ENCODE measurements at regions not wholly inside any gene's neighbourhood (a gene's known extent, or its start where the extent isn't known, plus 50 kb on each side); places are given as distances from the start of the nearest gene placed in this dataset.
A peak's percentile ranks its signal among the peaks of the same experiment; 100 is the strongest.
"Not testable (repeated sequence)": the region's sequence is repeated elsewhere in the genome, so short reads cannot be mapped to it uniquely, and the experiment has no call there.

DNA sequence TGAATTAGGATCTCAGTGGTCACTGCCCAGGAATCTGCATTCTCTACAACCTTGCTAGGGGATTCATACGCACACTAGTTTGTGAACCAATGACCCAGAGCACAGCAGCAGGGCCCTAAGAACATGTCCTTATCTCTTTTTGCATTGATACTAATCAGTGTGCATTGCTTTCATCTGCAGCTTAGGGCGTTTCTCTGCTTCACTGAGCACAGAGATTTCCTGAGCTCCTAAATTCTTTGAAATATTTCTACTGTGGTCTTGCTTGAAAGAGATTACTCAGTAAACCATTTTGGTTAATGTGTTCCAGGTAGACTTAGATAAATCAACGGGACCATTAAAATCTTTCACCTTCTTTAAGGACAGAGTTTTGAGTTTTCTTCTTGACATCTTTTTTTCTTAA is 351.3 kb upstream of the KITLG start:
- no peak for DNase-seq

DNA sequence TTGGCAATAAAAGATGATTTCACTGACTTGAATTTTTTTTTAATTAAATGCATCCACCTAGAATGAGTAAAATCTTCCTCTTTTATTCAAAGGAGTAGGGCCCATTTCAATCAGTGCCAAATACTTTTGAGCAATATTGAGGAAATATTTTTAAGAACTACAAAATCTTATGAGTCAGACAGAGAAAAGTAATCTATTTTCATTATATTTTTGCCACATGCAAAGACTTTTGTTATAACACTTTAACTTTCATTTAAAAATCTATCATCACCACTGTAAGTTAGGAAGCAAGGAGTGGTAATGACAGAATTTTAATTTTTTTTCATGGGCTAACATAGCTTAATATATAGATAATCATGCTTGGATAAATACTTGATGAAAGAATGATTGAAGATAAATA is 345.2 kb upstream of the KITLG start:
- DNase-seq: no peak

GRCh38 chr12:88924162-88924561 is 343.9 kb upstream of the KITLG start:
- no peak for DNase-seq

GRCh38 chr12:88923631-88924030 is 343.4 kb upstream of the KITLG start:
- DNase-seq: no peak

GRCh38 chr12:88922816-88923215 is 342.5 kb upstream of the KITLG start:
- DNase-seq: no peak

GRCh38 chr12:88921890-88922532 is 341.7 kb upstream of the KITLG start:
- DNase-seq: no peak

- DNase-seq: no peak
These were observed 341.2 kb upstream of the KITLG start for GRCh38 chr12:88921434-88921833.

DNA sequence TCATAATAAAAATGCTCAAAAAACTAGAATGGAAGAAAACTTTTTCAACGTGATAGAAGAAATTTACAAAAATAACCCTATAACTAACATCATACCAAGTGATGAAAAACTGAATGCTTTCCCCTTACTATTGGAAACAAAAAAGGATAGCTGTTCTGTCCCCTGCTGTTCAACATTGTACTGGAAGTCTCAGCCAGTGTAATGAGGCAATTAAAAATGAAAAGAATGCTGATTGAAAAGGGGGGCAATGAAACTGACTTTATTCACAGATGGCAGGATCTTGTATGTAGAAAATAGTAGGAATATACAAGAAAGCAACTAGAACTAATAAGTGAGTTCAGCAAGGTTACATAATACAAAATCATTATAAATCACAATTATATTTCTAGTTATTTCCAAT is 337.9 kb upstream of the KITLG start:
- DNase-seq: no peak

DNA sequence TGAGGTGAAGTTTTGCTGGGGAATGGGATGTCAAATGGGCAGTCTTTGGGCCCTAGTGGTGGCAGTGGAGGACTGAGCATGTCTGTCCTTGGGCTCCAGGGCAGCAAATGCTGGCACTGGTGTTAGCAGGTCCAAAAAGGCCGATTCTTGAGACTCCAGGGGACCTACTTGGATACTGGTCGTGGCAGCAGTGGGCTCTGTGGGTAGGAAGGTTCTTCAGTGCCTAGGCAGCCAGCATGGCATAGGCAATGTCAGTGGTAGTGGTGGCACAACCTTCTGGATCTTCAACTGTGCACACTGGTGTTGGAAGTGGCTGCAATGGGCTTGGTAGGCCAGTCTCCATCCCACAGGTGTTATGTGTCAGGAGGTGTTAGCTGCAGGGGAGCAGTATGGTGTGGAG is 334.7 kb upstream of the KITLG start:
- DNase-seq: no peak

DNA sequence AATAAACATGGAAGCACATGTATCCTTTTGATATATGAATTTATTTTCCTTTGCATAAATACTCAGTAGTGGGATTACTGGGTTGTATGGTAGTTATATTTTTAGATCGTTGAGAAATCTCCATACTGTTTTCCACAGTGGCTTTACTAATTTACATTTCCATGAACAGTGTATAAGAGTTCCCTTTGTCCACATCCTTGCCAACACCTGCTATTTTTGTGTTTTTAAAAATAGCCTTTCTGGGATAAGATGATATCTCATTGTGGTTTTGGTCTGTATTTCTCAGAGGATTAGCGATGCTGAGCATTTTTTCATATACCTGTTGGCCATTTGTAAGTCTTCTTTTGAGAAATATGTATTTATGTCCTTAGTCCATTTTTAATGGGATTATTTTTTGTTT is 329.2 kb upstream of the KITLG start:
- no peak for DNase-seq

DNA sequence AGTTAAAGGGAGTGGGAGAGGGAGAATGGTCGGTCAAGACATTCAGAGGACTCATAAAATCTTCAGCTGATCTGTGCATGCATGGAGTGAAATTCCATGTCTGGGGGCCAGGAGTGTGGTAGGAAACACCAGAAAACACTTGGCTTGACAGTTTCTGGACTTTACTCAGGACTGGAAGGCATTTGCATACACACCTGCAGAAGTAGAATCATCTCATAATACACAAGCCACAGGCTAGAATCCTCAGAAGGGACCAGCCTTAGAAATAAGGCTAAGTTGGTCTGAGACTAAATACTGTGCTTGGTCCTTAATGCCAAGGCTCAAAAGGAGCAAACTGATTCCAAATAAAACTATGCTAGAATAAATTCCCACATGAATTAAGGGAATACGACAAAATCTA is 328.1 kb upstream of the KITLG start:
- DNase-seq: no peak

DNA sequence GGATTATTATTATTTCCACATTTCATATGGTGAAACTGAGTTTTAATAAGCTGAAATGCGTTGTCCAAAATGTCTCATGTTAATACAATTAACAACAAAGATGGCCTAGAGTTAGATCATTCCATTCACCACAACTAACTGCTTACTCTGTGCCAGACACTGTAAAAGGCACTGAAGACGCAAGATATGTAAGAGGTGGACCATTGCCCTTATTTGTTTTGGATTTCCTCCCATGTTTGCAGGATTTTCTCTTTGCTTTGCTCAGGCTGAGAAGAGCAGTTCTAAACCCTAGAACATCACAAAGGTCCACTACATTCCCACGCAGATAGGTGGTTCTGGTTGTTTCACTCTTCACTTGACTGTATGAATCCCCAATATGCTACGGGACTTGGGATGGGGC is 324.4 kb upstream of the KITLG start:
- DNase-seq: no peak

GRCh38 chr12:88903333-88903732 is 323.1 kb upstream of the KITLG start:
- no peak for DNase-seq

DNA sequence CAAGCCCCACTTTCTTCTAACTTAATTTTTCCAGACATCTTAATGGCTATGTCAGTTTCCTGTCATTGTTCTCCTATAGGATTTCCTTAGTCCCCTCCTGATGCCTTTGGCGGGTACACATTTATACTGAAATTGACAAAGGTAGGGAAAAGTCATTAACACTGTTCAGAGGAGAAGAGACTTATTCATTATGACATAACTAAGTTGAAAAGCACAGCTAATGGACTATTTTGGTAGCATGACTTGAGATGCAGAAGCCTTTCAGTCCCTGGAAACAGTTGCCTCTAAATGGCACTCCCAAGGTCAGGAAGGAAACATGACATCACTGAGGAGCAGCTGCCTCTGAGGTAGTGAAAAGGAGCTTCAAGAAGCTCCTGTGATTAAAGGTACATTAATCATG is 317.5 kb upstream of the KITLG start:
- no peak for DNase-seq

DNA sequence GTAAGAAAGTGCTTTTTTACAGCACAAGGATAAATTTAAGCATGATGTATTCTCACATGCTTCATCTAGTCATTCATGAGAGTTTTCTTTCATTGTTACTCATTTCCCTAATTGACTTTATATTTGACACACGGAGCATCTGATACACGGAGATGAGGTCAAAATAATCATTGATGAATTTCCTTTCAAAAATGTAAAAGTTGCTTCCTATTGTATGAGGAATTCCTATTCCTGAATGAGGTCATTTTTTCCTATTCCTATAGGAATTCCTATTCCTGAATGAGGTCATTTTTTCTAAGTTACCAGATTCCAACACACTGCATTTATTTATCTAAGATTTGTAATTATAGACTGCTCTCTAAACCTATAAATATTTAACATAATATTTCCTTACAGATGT is 316.7 kb upstream of the KITLG start:
- DNase-seq: no peak

GRCh38 chr12:88895634-88896033 is 315.4 kb upstream of the KITLG start:
- peak; percentile 72 for DNase-seq

- no peak for DNase-seq
These were observed 313.5 kb upstream of the KITLG start for GRCh38 chr12:88893801-88894200.

- DNase-seq: not testable (repeated sequence)
These were observed 311.2 kb upstream of the KITLG start for GRCh38 chr12:88891434-88891833.

DNA sequence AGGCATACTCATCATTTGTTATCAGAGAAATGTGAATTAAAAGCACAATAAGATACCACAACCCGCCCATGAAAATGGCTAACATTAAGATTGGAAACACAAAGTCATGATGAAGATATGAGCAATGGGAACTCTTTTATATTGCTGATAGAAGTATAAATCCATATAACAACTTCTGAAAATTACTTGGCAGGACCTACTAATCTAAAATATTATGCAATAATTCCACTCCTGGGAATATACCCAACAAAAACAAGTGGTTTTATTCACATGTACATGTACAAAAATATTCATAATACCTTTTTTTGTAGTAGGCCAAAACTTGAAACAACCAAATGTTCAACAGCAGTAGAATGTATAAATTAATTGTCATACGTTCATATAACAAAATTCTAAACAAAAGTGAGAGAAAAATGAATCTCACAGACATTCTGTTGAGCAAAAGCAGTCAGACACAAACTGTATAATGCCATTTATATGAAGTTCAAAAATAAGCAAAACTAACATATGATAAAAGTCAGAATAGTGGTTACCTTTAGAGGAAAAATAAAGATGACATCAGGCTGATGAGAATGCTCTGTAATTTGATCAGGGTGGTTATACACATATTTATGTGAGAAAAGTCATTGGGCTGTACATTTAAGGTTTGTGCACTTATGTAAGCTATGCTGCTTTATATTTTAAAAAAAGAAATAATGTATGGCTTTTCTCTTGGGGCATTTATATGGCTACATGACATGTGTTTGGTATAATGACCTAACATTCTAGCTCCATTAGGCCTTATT is 309.2 kb upstream of the KITLG start:
- no peak for DNase-seq

DNA sequence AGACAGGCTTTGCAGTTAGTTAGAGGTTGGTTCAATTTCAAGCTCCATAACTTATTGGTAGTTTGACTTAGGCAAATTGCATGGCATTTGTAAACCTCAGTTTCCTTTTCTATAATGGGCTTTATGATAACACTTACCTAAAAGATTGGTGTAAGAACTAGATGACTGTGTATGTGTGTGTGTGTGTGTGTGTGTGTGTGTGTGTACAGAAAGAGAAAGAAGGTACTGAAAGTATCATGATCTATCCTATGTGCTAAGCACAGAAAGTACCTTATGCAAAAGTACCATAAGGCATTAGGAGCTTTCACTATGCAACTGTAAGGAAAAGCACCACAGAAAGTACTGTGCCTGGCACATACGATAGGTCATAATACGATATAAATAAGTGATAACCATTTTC is 304.3 kb upstream of the KITLG start:
- DNase-seq: peak; percentile 15

- DNase-seq: no peak
These were observed 302.4 kb upstream of the KITLG start for GRCh38 chr12:88882662-88883061.

DNA sequence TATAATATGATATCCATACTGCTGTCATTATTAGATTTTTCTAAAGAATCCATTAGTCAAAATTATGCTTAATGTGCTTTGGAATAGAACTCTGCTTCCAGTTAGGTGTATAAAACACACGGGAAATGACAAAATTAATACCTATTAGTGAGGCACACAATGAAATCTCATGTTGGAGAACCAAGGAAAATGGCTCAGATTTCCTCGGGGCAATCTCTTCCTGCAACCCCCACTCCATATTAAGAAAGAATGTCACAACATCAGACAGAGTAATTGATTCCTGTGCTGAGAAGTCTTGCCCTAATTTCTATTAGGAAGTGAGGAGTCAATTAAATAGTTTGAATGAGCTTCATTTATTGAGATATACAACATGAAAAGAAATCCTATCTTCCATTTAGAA is 299.8 kb upstream of the KITLG start:
- no peak for DNase-seq

DNA sequence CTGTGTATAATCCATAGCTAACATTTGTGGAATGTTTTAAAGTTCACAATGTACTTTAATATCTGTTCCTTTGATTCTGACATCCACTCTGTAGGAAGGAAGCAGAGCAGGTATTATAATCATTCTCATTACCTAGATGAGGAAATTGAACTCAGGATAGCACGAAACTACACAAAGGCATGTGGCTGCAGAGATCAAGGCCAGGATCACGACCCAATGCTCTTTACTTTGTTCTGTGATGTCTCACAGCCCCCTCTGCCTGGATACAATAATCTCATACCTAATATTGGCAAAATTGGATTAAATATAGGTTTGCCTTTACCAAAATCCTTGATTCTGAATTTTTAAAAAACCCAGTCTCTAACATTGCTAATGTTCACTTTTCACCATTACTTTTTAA is 298.0 kb upstream of the KITLG start:
- DNase-seq: no peak

GRCh38 chr12:88876857-88877256 is 296.6 kb upstream of the KITLG start:
- no peak for DNase-seq
